K562 (cell line): ENCODE measurements at regions not wholly inside any gene's neighbourhood (a gene's known extent, or its start where the extent isn't known, plus 50 kb on each side); places are given as distances from the start of the nearest gene placed in this dataset.

ENCODE experiments used
- CTCF ChIP-seq, 3 experiments: IDR thresholded peaks in 2 of 3; conservative IDR thresholded peaks in 1 of 3; 2 replicates each; pipeline ENCODE4 v1.5.1; 2011 to 2012; ENCODE audit warnings: low read length in 3 of 3, mild to moderate bottlenecking in 3 of 3, control low read depth in 2 of 3, improper control_type of control experiment in 1 of 3, inconsistent platforms in 1 of 3, low read depth in 1 of 3, mixed read lengths in 1 of 3, moderate library complexity in 1 of 3; ENCODE audit not compliant: insufficient read depth in 2 of 3
- E2F4 ChIP-seq: sonication (generic); formaldehyde crosslinking; IDR thresholded peaks from 2 replicates; pipeline ENCODE4 v1.8.0; 2022; ENCODE audit warnings: mild to moderate bottlenecking, low read depth, missing genetic modification reagents
- LARP7 ChIP-seq: fragments of 450-650 bp; IDR thresholded peaks from 2 replicates; pipeline ENCODE4 v1.6.1; 2016
- MAX ChIP-seq: sonication (generic); formaldehyde crosslinking; IDR thresholded peaks from 2 replicates; pipeline ENCODE4 v1.9.0; 2022; ENCODE audit warnings: mild to moderate bottlenecking, missing genetic modification reagents
- PHF20 ChIP-seq: fragments of 450-650 bp; IDR thresholded peaks from 2 replicates; pipeline ENCODE4 v1.6.1; 2018; ENCODE audit not compliant: partially characterized antibody
- PREB ChIP-seq: sonication (generic); formaldehyde crosslinking; IDR thresholded peaks from 2 replicates; pipeline ENCODE4 v1.8.1; 2023; ENCODE audit warnings: mild to moderate bottlenecking, missing genetic modification reagents
- SMC3 ChIP-seq: conservative IDR thresholded peaks from 2 replicates; pipeline ENCODE4 v1.6.1; 2011; ENCODE audit warnings: low read depth, low read length, improper control_type of control experiment; ENCODE audit not compliant: insufficient read depth
- ZBTB7A ChIP-seq: IDR thresholded peaks from 2 replicates; pipeline ENCODE4 v1.6.1; 2011; ENCODE audit warnings: low read depth, mild to moderate bottlenecking, low read length, moderate library complexity, borderline replicate concordance; ENCODE audit not compliant: control insufficient read depth
- ZNF445 ChIP-seq: fragments of 250-450 bp; sonication (Bioruptor Pico); IDR thresholded peaks from 2 replicates; pipeline ENCODE4 v1.4.0; 2020; ENCODE audit warnings: low read depth, mild to moderate bottlenecking, moderate library complexity

- TF ChIP-seq CTCF (IDR thresholded peaks at IDR 0.05 in 2 of 3, conservative IDR thresholded peaks at IDR 0.05 in 1 of 3; ENCODE audit: insufficient read depth in 2 of 3, low read depth in 1 of 3, low read length in 3 of 3), result no peak
- TF ChIP-seq LARP7, result no peak
- no peak for TF ChIP-seq ZNF445 (CRISPR knock-in tag)
- TF ChIP-seq MAX (CRISPR knock-in tag), result no peak
- TF ChIP-seq ZBTB7A, result no peak
- no peak for TF ChIP-seq SMC3
- TF ChIP-seq E2F4, result no peak
- no peak for TF ChIP-seq PHF20
- TF ChIP-seq PREB (CRISPR knock-in tag), result no peak
These were observed 393.1 kb downstream of the CNTNAP4 start for GRCh38 chr16:76670125-76670857.
